Retinal pigment epithelial cell (primary cell): ENCODE measurements at regions not wholly inside any gene's neighbourhood (a gene's known extent, or its start where the extent isn't known, plus 50 kb on each side); places are given as distances from the start of the nearest gene placed in this dataset.

Source experiments
- DNase-seq: peaks from one replicate; pipeline ENCODE4 v3.0.0-alpha.2; 2010; ENCODE audit warnings: low read depth
- H3K4me3 ChIP-seq: 2 replicates; pipeline ENCODE4 v1.5.1; 2011; ENCODE audit warnings: mild to moderate bottlenecking, low read length, control low read depth, moderate library complexity
- CTCF ChIP-seq: conservative IDR thresholded peaks from 2 replicates; pipeline ENCODE4 v1.5.1; 2011; ENCODE audit warnings: low read depth, low read length, control low read depth, inconsistent platforms

GRCh38 chr18:42392416-42392815 lies 437.4 kb downstream of the PIK3C3 start:
- H3K4me3 ChIP-seq, result no peak overlapping the region
- DNase-seq, result no peak
- TF ChIP-seq CTCF, result no peak

GRCh38 chr18:42392926-42393325 lies 437.9 kb downstream of the PIK3C3 start:
- no peak for TF ChIP-seq CTCF

GRCh38 chr18:42394238-42394637 lies 439.2 kb downstream of the PIK3C3 start:
- no peak for DNase-seq
- no peak for TF ChIP-seq CTCF
- H3K4me3 ChIP-seq, result no peak overlapping the region

More at GRCh38 chr18:42392926-42393325, 437.9 kb downstream of the PIK3C3 start:
- no peak overlapping the region for H3K4me3 ChIP-seq
- DNase-seq, result no peak

- H3K4me3 ChIP-seq, result no peak overlapping the region
- no peak for TF ChIP-seq CTCF
- DNase-seq, result no peak
These were observed 446.2 kb downstream of the PIK3C3 start for GRCh38 chr18:42401131-42401673.

GRCh38 chr18:42404151-42404550 lies 449.1 kb downstream of the PIK3C3 start:
- no peak overlapping the region for H3K4me3 ChIP-seq
- no peak for TF ChIP-seq CTCF
- no peak for DNase-seq

GRCh38 chr18:42409005-42409404 lies 454.0 kb downstream of the PIK3C3 start:
- no peak overlapping the region for H3K4me3 ChIP-seq
- DNase-seq, result no peak
- no peak for TF ChIP-seq CTCF

- no peak for DNase-seq
- no peak for TF ChIP-seq CTCF
These were observed 457.2 kb downstream of the PIK3C3 start for GRCh38 chr18:42412281-42412680.

More at GRCh38 chr18:42412281-42412680, 457.2 kb downstream of the PIK3C3 start:
- no peak overlapping the region for H3K4me3 ChIP-seq
